ENCODE measurements at regions not wholly inside any gene's neighbourhood (a gene's known extent, or its start where the extent isn't known, plus 50 kb on each side); places are given as distances from the start of the nearest gene placed in this dataset.

GRCh38 chr13:105607426-105607825 lies 928.0 kb downstream of the EFNB2 start:
- TF ChIP-seq CTCF (IDR thresholded peaks at IDR 0.05; ENCODE audit: low read depth, low read length, poor library complexity, severe bottlenecking) (no peak), EZH2phosphoT487 (IDR thresholded peaks at IDR 0.05; ENCODE audit: borderline replicate concordance, low read length) (no peak)
